ENCODE measurements at regions not wholly inside any gene's neighbourhood (a gene's known extent, or its start where the extent isn't known, plus 50 kb on each side); places are given as distances from the start of the nearest gene placed in this dataset.

- no peak for TF ChIP-seq CTCF (conservative IDR thresholded peaks at IDR 0.05; ENCODE audit: low read depth, low read length)
- no peak for TF ChIP-seq EZH2 (IDR thresholded peaks at IDR 0.05; ENCODE audit: borderline replicate concordance, low read depth, low read length, poor library complexity, severe bottlenecking)
These were observed 253.7 kb upstream of the THBS1 start for GRCh38 chr15:39327005-39327730.
